ENCODE measurements at regions not wholly inside any gene's neighbourhood (a gene's known extent, or its start where the extent isn't known, plus 50 kb on each side); places are given as distances from the start of the nearest gene placed in this dataset.

GRCh38 chr12:105929192-105929591 is 209.6 kb downstream of the NUAK1 start:
- Histone ChIP-seq H3K27me3 (ENCODE audit: insufficient read depth, low read length, poor library complexity, severe bottlenecking) (no peaks in the 10 kb centered on the region), H3K4me1 (ENCODE audit: insufficient read depth, low read length) (no peaks in the 10 kb centered on the region), H3K36me3 (ENCODE audit: insufficient read depth, low read length) (no peaks in the 10 kb centered on the region), H3K27ac (ENCODE audit: low read depth, low read length) (no peak overlapping the region), H3K4me3 (ENCODE audit: low read length) (no peak overlapping the region), H3K9me3 (ENCODE audit: low read length) (no peaks in the 10 kb centered on the region)
- H3K27ac Mint-ChIP-seq: no peak overlapping the region
- H3K9me3 Mint-ChIP-seq: peaks cover 0 to 7% (median 0%) of the 10 kb centered on the region in 5 donors
- H3K27me3 Mint-ChIP-seq: no peaks in the 10 kb centered on the region
- no peak for DNase-seq
- ChIA-PET POLR2A (no interaction called here), CTCF (no interaction called here)
- H3K4me3 Mint-ChIP-seq: no peak overlapping the region
- no peaks in the 10 kb centered on the region for H3K4me1 Mint-ChIP-seq
- H3K36me3 Mint-ChIP-seq: no peaks in the 10 kb centered on the region

DNA sequence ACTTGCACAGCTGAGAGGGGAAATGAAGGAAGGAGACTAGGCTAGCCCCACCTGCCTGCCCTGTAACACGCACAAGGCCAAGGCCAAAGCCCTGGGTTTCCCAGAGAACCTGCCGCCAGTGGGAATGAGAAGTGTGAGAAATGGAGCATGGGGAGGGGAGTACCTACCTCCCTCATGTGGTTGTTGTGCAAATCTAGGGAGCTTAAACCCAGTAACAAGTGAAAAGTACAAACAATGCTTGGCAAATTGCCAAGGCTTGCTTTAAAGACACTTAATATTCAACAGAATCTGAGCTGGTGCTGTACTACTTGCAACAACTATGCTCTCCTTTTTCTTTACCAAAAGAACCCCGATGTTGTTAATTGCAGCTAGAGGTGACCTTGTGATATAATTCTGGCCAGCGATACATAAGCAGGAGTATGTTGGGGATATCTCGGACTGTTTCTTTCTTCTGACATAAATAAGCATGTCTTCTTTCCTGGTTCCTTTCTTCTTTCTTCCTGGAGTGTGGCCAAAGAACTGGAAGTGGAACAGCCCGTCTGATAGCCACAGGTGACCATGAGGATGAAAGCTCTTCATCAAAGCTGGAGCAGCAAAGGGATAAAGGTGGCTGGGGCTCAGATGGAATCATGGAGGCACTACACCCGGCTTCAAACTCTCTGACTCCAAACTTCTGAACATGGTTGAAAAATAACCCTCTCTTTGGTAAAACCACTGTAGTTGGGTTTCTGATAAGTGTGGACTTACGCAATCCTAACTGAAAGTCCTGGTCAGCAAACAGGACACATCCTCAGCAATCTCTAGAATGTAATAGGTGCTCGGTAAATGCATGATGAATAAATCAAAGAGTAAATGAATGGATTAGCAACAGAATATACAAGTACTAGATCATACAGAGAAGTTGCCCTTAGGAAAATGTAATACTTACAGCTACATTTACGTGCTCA is 207.9 kb downstream of the NUAK1 start:
- POLR2A ChIA-PET: no interaction called here

GRCh38 chr12:105931762-105932570 is 206.8 kb downstream of the NUAK1 start:
- Histone ChIP-seq H3K36me3 (ENCODE audit: insufficient read depth, low read length) (no peaks in the 10 kb centered on the region), H3K4me1 (ENCODE audit: insufficient read depth, low read length) (no peaks in the 10 kb centered on the region), H3K4me3 (ENCODE audit: low read length) (no peak overlapping the region), H3K27me3 (ENCODE audit: insufficient read depth, low read length, poor library complexity, severe bottlenecking) (no peaks in the 10 kb centered on the region), H3K27ac (ENCODE audit: low read depth, low read length) (no peak overlapping the region), H3K9me3 (ENCODE audit: low read length) (no peaks in the 10 kb centered on the region)
- Mint-ChIP-seq H3K27ac (no peak overlapping the region), H3K4me3 (no peak overlapping the region), H3K27me3 (peaks cover 0 to 2% of the 10 kb centered on the region in 2 donors), H3K36me3 (no peaks in the 10 kb centered on the region), H3K4me1 (no peaks in the 10 kb centered on the region), H3K9me3 (peaks cover 0 to 7% (median 0%) of the 10 kb centered on the region in 5 donors)
- no peak for DNase-seq
- ChIA-PET CTCF (no interaction called here), POLR2A (no interaction called here)

More for the DNA sequence above, 207.9 kb downstream of the NUAK1 start:
- Histone ChIP-seq H3K9me3 (ENCODE audit: low read length) (no peaks in the 10 kb centered on the region), H3K36me3 (ENCODE audit: insufficient read depth, low read length) (no peaks in the 10 kb centered on the region), H3K4me1 (ENCODE audit: insufficient read depth, low read length) (no peaks in the 10 kb centered on the region), H3K27ac (ENCODE audit: low read depth, low read length) (no peak overlapping the region), H3K27me3 (ENCODE audit: insufficient read depth, low read length, poor library complexity, severe bottlenecking) (no peaks in the 10 kb centered on the region), H3K4me3 (ENCODE audit: low read length) (no peak overlapping the region)
- H3K27ac Mint-ChIP-seq: peak overlapping the region in 1 of 8 donors; percentile 48
- CTCF ChIA-PET: no interaction called here
- no peaks in the 10 kb centered on the region for H3K36me3 Mint-ChIP-seq
- no peaks in the 10 kb centered on the region for H3K4me1 Mint-ChIP-seq
- peaks cover 0 to 2% of the 10 kb centered on the region in 2 donors for H3K27me3 Mint-ChIP-seq
- H3K4me3 Mint-ChIP-seq: no peak overlapping the region
- peaks cover 0 to 7% (median 0%) of the 10 kb centered on the region in 5 donors for H3K9me3 Mint-ChIP-seq
- no peak for DNase-seq

DNA sequence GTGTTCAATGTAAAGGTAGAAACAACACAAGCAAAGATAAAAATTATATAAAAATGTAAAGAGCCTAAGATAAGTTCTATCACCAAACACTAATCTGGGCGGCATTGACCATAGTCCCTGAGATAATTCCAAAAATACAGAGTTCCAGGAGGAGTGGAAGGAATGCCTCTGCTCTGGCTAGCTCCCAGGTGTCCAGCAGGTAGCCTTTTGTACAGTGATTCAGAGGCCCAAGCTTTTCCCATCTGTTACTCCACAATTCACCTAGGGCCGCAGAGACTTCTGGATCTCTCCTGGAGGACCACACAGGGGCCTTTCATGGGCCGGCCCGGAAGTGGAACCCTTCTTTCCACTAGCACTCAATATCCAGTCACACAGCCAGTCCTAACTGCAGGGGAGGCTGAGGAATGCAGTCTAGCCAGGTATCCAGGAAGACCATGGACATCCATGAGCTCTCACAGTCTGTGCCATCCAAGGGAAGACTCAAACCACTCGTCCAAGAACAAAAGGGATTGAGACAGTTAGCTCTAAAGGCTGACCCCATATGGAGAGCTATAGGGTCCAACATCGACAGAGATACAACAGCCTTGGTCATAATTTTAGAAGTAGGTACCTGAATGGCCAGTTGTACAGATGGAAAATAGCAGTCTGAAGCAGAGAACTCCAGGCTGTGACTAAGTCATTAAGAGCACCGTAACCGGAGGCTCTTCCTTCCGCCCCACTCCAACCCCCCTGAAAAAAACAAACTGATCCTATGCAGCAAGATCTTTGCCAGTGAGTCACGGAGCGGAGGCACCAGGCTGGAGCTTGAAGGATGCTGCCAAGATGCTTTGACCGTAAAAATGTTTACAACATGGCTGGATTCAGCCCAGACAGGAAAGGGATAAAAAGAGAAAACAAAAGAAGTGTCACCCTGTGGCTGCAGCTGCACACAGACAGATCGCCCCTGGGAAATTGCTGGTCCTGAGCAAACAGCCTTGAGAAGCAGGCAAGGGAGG is 204.8 kb downstream of the NUAK1 start:
- H3K4me1 Mint-ChIP-seq: no peaks in the 10 kb centered on the region
- peaks cover 0 to 3% (median 0%) of the 10 kb centered on the region in 5 donors for H3K9me3 Mint-ChIP-seq
- H3K27me3 Mint-ChIP-seq: peaks cover 0 to 2% of the 10 kb centered on the region in 2 donors
- Histone ChIP-seq H3K4me3 (ENCODE audit: low read length) (no peak overlapping the region), H3K27ac (ENCODE audit: low read depth, low read length) (no peak overlapping the region), H3K4me1 (ENCODE audit: insufficient read depth, low read length) (no peaks in the 10 kb centered on the region), H3K36me3 (ENCODE audit: insufficient read depth, low read length) (no peaks in the 10 kb centered on the region), H3K27me3 (ENCODE audit: insufficient read depth, low read length, poor library complexity, severe bottlenecking) (no peaks in the 10 kb centered on the region), H3K9me3 (ENCODE audit: low read length) (no peaks in the 10 kb centered on the region)
- no peaks in the 10 kb centered on the region for H3K36me3 Mint-ChIP-seq
- H3K27ac Mint-ChIP-seq: no peak overlapping the region
- CTCF ChIA-PET: no interaction called here
- H3K4me3 Mint-ChIP-seq: no peak overlapping the region
- DNase-seq: no peak
- POLR2A ChIA-PET: no interaction called here

DNA sequence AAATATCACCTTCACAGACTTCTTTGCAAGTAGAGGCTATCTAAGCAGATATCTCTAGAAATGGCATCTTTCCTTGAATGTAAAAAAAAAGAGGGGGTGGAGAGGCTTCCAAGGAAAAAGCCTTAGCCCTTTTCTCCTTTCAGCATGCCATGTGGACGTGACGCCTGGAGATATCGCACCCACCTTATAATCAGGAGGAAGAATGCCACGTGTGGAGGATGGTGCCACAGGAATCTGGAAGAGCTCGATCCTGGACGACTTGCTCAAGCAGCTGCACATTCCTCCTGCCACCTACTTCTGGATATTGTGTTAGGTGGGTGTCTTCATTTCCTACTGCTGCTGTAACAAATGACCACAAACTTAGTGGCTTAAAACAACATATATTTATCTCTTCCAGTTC is 203.6 kb downstream of the NUAK1 start:
- CTCF ChIA-PET: no interaction called here
- no peaks in the 10 kb centered on the region for H3K4me1 Mint-ChIP-seq
- no peak overlapping the region for H3K27ac Mint-ChIP-seq
- Histone ChIP-seq H3K36me3 (ENCODE audit: insufficient read depth, low read length) (no peaks in the 10 kb centered on the region), H3K9me3 (ENCODE audit: low read length) (no peaks in the 10 kb centered on the region), H3K4me3 (ENCODE audit: low read length) (no peak overlapping the region), H3K4me1 (ENCODE audit: insufficient read depth, low read length) (no peaks in the 10 kb centered on the region), H3K27ac (ENCODE audit: low read depth, low read length) (no peak overlapping the region), H3K27me3 (ENCODE audit: insufficient read depth, low read length, poor library complexity, severe bottlenecking) (no peaks in the 10 kb centered on the region)
- no peak overlapping the region for H3K4me3 Mint-ChIP-seq
- POLR2A ChIA-PET: no interaction called here
- DNase-seq: no peak
- peaks cover 0 to 3% (median 0%) of the 10 kb centered on the region in 5 donors for H3K9me3 Mint-ChIP-seq
- H3K36me3 Mint-ChIP-seq: no peaks in the 10 kb centered on the region
- peaks cover 0 to 2% of the 10 kb centered on the region in 2 donors for H3K27me3 Mint-ChIP-seq

GRCh38 chr12:105935981-105936380 is 202.8 kb downstream of the NUAK1 start:
- Mint-ChIP-seq H3K36me3 (no peaks in the 10 kb centered on the region), H3K4me1 (no peaks in the 10 kb centered on the region), H3K4me3 (no peak overlapping the region), H3K27ac (no peak overlapping the region), H3K27me3 (peaks cover 0 to 2% of the 10 kb centered on the region in 2 donors), H3K9me3 (peaks cover 0 to 3% (median 0%) of the 10 kb centered on the region in 5 donors)
- H3K9me3 ChIP-seq (ENCODE audit: low read length): no peaks in the 10 kb centered on the region
- no peaks in the 10 kb centered on the region for H3K27me3 ChIP-seq (ENCODE audit: insufficient read depth, low read length, poor library complexity, severe bottlenecking)
- ChIA-PET CTCF (no interaction called here), POLR2A (no interaction called here)
- H3K27ac ChIP-seq (ENCODE audit: low read depth, low read length): no peak overlapping the region
- no peak overlapping the region for H3K4me3 ChIP-seq (ENCODE audit: low read length)
- no peaks in the 10 kb centered on the region for H3K4me1 ChIP-seq (ENCODE audit: insufficient read depth, low read length)
- H3K36me3 ChIP-seq (ENCODE audit: insufficient read depth, low read length): no peaks in the 10 kb centered on the region
- no peak for DNase-seq

DNA sequence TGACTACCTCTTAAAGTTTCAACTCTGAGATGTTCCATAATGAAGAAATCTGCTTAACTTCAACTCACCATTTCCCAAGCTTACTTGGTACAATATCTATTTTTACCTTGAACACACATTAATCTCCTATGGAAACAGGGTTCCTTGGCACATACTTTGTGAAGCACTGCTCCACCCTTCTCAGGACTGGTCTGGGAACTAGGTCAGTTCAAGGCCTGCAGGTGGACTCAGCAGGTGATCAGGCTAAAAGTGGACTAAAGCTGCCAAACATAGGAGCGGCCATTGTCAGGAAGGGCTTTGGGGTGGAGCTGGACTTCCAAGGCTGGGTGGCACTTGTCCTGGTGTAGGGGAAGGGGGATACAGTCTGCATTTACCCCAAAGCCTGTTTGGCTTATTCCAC is 202.3 kb downstream of the NUAK1 start:
- POLR2A ChIA-PET: no interaction called here
- peaks cover 0 to 3% (median 0%) of the 10 kb centered on the region in 5 donors for H3K9me3 Mint-ChIP-seq
- CTCF ChIA-PET: no interaction called here

More for the DNA sequence above, 202.3 kb downstream of the NUAK1 start:
- Histone ChIP-seq H3K36me3 (ENCODE audit: insufficient read depth, low read length) (no peaks in the 10 kb centered on the region), H3K9me3 (ENCODE audit: low read length) (no peaks in the 10 kb centered on the region), H3K27me3 (ENCODE audit: insufficient read depth, low read length, poor library complexity, severe bottlenecking) (no peaks in the 10 kb centered on the region), H3K4me1 (ENCODE audit: insufficient read depth, low read length) (no peaks in the 10 kb centered on the region), H3K4me3 (ENCODE audit: low read length) (no peak overlapping the region), H3K27ac (ENCODE audit: low read depth, low read length) (no peak overlapping the region)
- Mint-ChIP-seq H3K4me1 (no peaks in the 10 kb centered on the region), H3K36me3 (no peaks in the 10 kb centered on the region), H3K4me3 (peak overlapping the region in 1 of 7 donors; percentile 4), H3K27me3 (peaks cover 0 to 2% of the 10 kb centered on the region in 2 donors), H3K27ac (no peak overlapping the region)
- no peak for DNase-seq
